B cell (primary cell): ENCODE measurements at regions not wholly inside any gene's neighbourhood (a gene's known extent, or its start where the extent isn't known, plus 50 kb on each side); places are given as distances from the start of the nearest gene placed in this dataset.

Experiments used
- CTCF ChIP-seq: fragments of 200-600 bp; IDR thresholded peaks from one replicate; pipeline ENCODE4 v1.8.0; 2022; ENCODE audit warnings: antibody characterized with exemption, mild to moderate bottlenecking
- EZH2 ChIP-seq: IDR thresholded peaks from 2 replicates; pipeline ENCODE4 v1.6.1; 2012; ENCODE audit warnings: borderline replicate concordance, low read depth, mild to moderate bottlenecking, moderate library complexity, low read length; ENCODE audit not compliant: insufficient read depth, poor library complexity, severe bottlenecking

- TF ChIP-seq CTCF = no peak
- no peak for TF ChIP-seq EZH2
These were observed 55.1 kb downstream of the RHOB start for GRCh38 chr2:20501974-20502373.
